ENCODE measurements at regions not wholly inside any gene's neighbourhood (a gene's known extent, or its start where the extent isn't known, plus 50 kb on each side); places are given as distances from the start of the nearest gene placed in this dataset.

- DNase-seq (ENCODE audit: extremely low spot score): no peak
- Histone ChIP-seq H3K27me3 (no peaks in the 10 kb centered on the region), H3K4me1 (no peaks in the 10 kb centered on the region), H3K36me3 (no peaks in the 10 kb centered on the region), H3K4me3 (no peak overlapping the region), H3K27ac (replicated peaks in 1 of 4) (no peak overlapping the region), H3K9me3 (peaks cover 0 to 5% (median 0%) of the 10 kb centered on the region in 4 donors)
- intact Hi-C loops (cut with DNase I): no loop called here
- TF ChIP-seq CTCF (IDR thresholded peaks at IDR 0.05) (no peak), POLR2A (IDR thresholded peaks at IDR 0.05; ENCODE audit: low read depth) (no peak), EP300 (IDR thresholded peaks at IDR 0.05) (no peak), POLR2AphosphoS5 (IDR thresholded peaks at IDR 0.05) (no peak)
- 87% methylated on average over 3 of the region's 3 CpGs for WGBS
These were observed 153.3 kb downstream of the FSCB start for GRCh38 chr14:44353805-44354204.

- Histone ChIP-seq H3K36me3 (no peaks in the 10 kb centered on the region), H3K4me3 (no peak overlapping the region), H3K4me1 (no peaks in the 10 kb centered on the region), H3K9me3 (peaks cover 0 to 17% (median 10%) of the 10 kb centered on the region in 4 donors), H3K27ac (replicated peaks in 1 of 4) (no peak overlapping the region), H3K27me3 (no peaks in the 10 kb centered on the region)
- TF ChIP-seq POLR2AphosphoS5 (IDR thresholded peaks at IDR 0.05) (no peak), CTCF (IDR thresholded peaks at IDR 0.05) (no peak), EP300 (IDR thresholded peaks at IDR 0.05) (no peak), POLR2A (IDR thresholded peaks at IDR 0.05; ENCODE audit: low read depth) (no peak)
- 75% methylated on average over 1 of the region's 1 CpG for WGBS
- intact Hi-C loops (cut with DNase I): no loop called here
- DNase-seq (ENCODE audit: extremely low spot score): no peak
These were observed 154.9 kb downstream of the FSCB start for GRCh38 chr14:44352201-44352600.

GRCh38 chr14:44347316-44347715 lies 159.8 kb downstream of the FSCB start:
- Histone ChIP-seq H3K27ac (replicated peaks in 1 of 4) (no peak overlapping the region), H3K27me3 (no peaks in the 10 kb centered on the region), H3K36me3 (no peaks in the 10 kb centered on the region), H3K4me1 (no peaks in the 10 kb centered on the region), H3K9me3 (peaks cover 0 to 26% (median 19%) of the 10 kb centered on the region in 4 donors), H3K4me3 (no peak overlapping the region)
- intact Hi-C loops (cut with DNase I): no loop called here
- no peak for DNase-seq (ENCODE audit: extremely low spot score)
- 24% methylated on average over 1 of the region's 1 CpG for WGBS
- TF ChIP-seq POLR2A (IDR thresholded peaks at IDR 0.05; ENCODE audit: low read depth): no peak
- no peak for TF ChIP-seq POLR2AphosphoS5 (IDR thresholded peaks at IDR 0.05)
- TF ChIP-seq EP300 (IDR thresholded peaks at IDR 0.05): no peak
- no peak for TF ChIP-seq CTCF (IDR thresholded peaks at IDR 0.05)

GRCh38 chr14:44341116-44341515 lies 166.0 kb downstream of the FSCB start:
- intact Hi-C loops (cut with DNase I): no loop called here
- TF ChIP-seq CTCF (IDR thresholded peaks at IDR 0.05) (no peak), EP300 (IDR thresholded peaks at IDR 0.05) (no peak), POLR2A (IDR thresholded peaks at IDR 0.05; ENCODE audit: low read depth) (no peak), POLR2AphosphoS5 (IDR thresholded peaks at IDR 0.05) (no peak)
- no peak for DNase-seq (ENCODE audit: extremely low spot score)
- no peak overlapping the region for H3K27ac ChIP-seq (replicated peaks in 1 of 4)
- H3K4me1 ChIP-seq: no peaks in the 10 kb centered on the region
- peaks cover 0 to 4% (median 0%) of the 10 kb centered on the region in 4 donors for H3K9me3 ChIP-seq
- 79% methylated on average over 3 of the region's 3 CpGs for WGBS
- no peak overlapping the region for H3K4me3 ChIP-seq
- H3K27me3 ChIP-seq: no peaks in the 10 kb centered on the region
- H3K36me3 ChIP-seq: no peaks in the 10 kb centered on the region

GRCh38 chr14:44339862-44340261 lies 167.2 kb downstream of the FSCB start:
- WGBS: 89% methylated on average over 1 of the region's 1 CpG
- intact Hi-C loops (cut with DNase I): no loop called here

More at GRCh38 chr14:44339862-44340261, 167.2 kb downstream of the FSCB start:
- no peaks in the 10 kb centered on the region for H3K27me3 ChIP-seq
- TF ChIP-seq POLR2A (IDR thresholded peaks at IDR 0.05; ENCODE audit: low read depth): no peak
- no peak for TF ChIP-seq POLR2AphosphoS5 (IDR thresholded peaks at IDR 0.05)
- no peak for TF ChIP-seq EP300 (IDR thresholded peaks at IDR 0.05)
- no peak for TF ChIP-seq CTCF (IDR thresholded peaks at IDR 0.05)
- no peaks in the 10 kb centered on the region for H3K9me3 ChIP-seq
- no peak for DNase-seq (ENCODE audit: extremely low spot score)
- no peaks in the 10 kb centered on the region for H3K36me3 ChIP-seq
- H3K4me3 ChIP-seq: no peak overlapping the region
- H3K27ac ChIP-seq (replicated peaks in 1 of 4): no peak overlapping the region
- H3K4me1 ChIP-seq: no peaks in the 10 kb centered on the region
